Naive thymus-derived CD8-positive, alpha-beta T cell (primary cell): ENCODE measurements at regions not wholly inside any gene's neighbourhood (a gene's known extent, or its start where the extent isn't known, plus 50 kb on each side); places are given as distances from the start of the nearest gene placed in this dataset.

Source experiments
- ATAC-seq, 2 donors: fragments of 150-1000 bp; cut with Tn5 transposase in 1 of 2; sonication (Bioruptor Pico), chemical (Tn5 transposase) in 1 of 2; 1 replicate in 1 of 2; 2 replicates in 1 of 2; pipeline ENCODE4 v1.10.0; 2021; ENCODE audit warnings: mild to moderate bottlenecking in 2 of 2, moderate library complexity in 2 of 2
- POLR2A ChIA-PET: fragments of 350-600 bp; sonication (Branson Sonifier 250); formaldehyde crosslinking; loops from one replicate; lab custom pipeline; 2021; ENCODE audit warnings: antibody characterized with exemption; lab: Charles Lee
- DNase-seq, 10 donors: peaks; one replicate each; pipeline versions ENCODE4 v3.0.0 to v3.0.0-alpha.2; 2020 to 2022
- H3K27ac Mint-ChIP-seq, 10 donors: one replicate each; pipeline ENCODE4 v1.8.0; 2020 to 2022; ENCODE audit warnings: mild to moderate bottlenecking in 10 of 10, mixed read lengths in 10 of 10, moderate library complexity in 4 of 10, inconsistent platforms in 1 of 10
- H3K27me3 Mint-ChIP-seq, 5 donors: one replicate each; pipeline ENCODE4 v1.8.0; 2021 to 2022; ENCODE audit warnings: mixed read lengths in 5 of 5
- H3K36me3 Mint-ChIP-seq, 3 donors: one replicate each; pipeline ENCODE4 v1.8.0; 2020 to 2022; ENCODE audit warnings: mixed read lengths in 3 of 3, mild to moderate bottlenecking in 2 of 3, inconsistent platforms in 1 of 3
- H3K4me1 Mint-ChIP-seq, 4 donors: one replicate each; pipeline ENCODE4 v1.8.0; 2021 to 2022; ENCODE audit warnings: mixed read lengths in 4 of 4
- H3K4me3 Mint-ChIP-seq, 10 donors: one replicate each; pipeline ENCODE4 v1.8.0; 2020 to 2022; ENCODE audit warnings: mild to moderate bottlenecking in 10 of 10, mixed read lengths in 10 of 10, moderate library complexity in 6 of 10, inconsistent platforms in 1 of 10
- H3K9me3 Mint-ChIP-seq, 9 donors: one replicate each; pipeline ENCODE4 v1.8.0; 2020 to 2022; ENCODE audit warnings: mixed read lengths in 9 of 9, mild to moderate bottlenecking in 3 of 9, inconsistent platforms in 1 of 9, moderate library complexity in 1 of 9

DNA sequence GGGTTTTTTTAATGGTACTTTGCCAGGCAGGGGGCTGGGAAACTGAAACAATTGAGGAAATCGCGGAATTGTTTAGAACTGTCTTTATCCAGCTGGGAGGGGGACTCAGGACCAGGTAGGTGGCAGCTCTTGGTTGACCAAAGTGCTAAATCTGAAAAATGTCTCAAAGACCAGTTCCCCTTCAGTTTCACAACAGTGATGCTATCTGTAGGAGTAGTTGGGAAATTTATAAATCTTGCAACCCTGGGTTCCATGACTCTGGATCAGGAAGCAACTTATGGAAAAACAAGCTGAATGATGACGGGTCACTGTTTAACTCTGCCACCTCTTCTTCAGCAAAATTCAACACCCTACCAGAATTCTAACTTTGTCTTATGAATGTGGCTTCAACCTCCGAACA is 99.7 kb downstream of the FAM50B start:
- peaks cover 19 to 53% (median 29%) of the 10 kb centered on the region in 5 donors for H3K27me3 Mint-ChIP-seq
- H3K27ac Mint-ChIP-seq = no peak overlapping the region
- peaks cover 1 to 14% (median 6%) of the 10 kb centered on the region in 3 donors for H3K36me3 Mint-ChIP-seq
- H3K9me3 Mint-ChIP-seq = peaks cover 0 to 34% (median 14%) of the 10 kb centered on the region in 9 donors
- ATAC-seq (no peak), DNase-seq (no peak)
- no peaks in the 10 kb centered on the region for H3K4me1 Mint-ChIP-seq
- POLR2A ChIA-PET = no interaction called here
- H3K4me3 Mint-ChIP-seq = no peak overlapping the region

DNA sequence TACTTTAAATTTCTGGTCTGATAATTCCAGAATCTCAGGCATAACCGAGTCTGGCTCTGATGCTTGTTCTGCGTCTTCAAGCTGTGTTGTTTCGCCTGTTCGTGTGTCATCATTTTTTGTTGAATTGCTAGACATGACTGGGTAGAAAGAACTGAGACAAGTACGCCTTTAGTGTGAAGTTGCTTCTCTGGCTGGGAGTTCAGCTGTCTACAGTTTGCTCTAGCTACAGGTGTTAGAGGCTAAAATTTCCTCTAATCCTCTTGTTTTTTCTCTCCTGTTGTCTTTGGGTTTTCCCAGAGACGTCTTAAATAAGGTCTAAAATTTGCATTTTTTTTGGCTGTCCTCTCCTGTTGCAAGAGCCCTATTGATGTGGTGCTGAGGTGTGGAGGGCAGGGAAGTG is 100.3 kb downstream of the FAM50B start:
- no peak overlapping the region for H3K4me3 Mint-ChIP-seq
- POLR2A ChIA-PET = no interaction called here

DNA sequence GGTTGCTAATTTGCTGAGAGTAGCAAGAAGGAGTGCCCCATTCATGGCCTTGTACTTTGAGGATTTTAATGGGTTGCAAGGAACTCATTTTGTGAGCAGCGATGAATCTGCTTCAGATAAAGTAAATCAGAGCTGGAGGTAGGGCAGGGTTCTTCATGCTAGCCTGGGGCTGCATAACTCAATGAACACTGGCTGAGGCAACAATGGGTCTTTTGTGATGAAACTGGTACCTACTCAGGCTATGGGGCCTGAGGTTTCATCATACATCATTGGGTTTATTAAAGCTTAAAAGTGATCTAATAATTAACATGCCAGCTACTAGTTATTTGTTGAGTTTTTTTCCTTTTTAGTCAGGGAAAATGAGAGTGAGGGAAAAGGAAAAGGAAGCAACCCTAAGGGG is 106.9 kb downstream of the FAM50B start:
- ATAC-seq = no peak
- Mint-ChIP-seq H3K27me3 (peaks cover 13 to 23% (median 19%) of the 10 kb centered on the region in 5 donors), H3K4me3 (no peak overlapping the region), H3K27ac (no peak overlapping the region), H3K9me3 (peaks cover 0 to 50% (median 28%) of the 10 kb centered on the region in 9 donors), H3K4me1 (no peaks in the 10 kb centered on the region), H3K36me3 (peaks cover 6 to 28% (median 8%) of the 10 kb centered on the region in 3 donors)
- POLR2A ChIA-PET = no interaction called here
- no peak for DNase-seq

More for the DNA sequence above, 100.3 kb downstream of the FAM50B start:
- ATAC-seq = no peak
- Mint-ChIP-seq H3K4me1 (no peaks in the 10 kb centered on the region), H3K27me3 (peaks cover 22 to 56% (median 32%) of the 10 kb centered on the region in 5 donors), H3K9me3 (peaks cover 0 to 40% (median 15%) of the 10 kb centered on the region in 9 donors), H3K36me3 (peaks cover 1 to 15% (median 6%) of the 10 kb centered on the region in 3 donors), H3K27ac (no peak overlapping the region)
- no peak for DNase-seq

DNA sequence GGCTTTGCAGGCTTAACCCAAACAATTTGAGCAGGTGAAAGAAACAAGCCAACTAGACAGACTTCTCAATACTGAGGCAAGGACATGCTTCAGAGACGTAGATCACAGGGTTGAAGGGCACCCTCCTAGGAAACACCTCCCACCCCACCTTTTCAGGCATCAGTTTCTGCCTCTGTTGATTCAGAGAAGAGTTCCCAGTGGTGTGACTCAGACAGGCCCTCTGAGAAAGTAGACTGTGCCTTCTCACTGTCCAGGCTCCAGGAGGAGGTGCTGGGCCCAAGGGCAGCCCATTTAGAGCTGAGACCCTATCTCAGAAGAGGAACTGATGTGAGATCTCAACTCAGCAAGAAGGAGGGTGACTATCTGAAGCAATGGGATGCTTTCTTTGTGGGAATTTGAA is 108.1 kb downstream of the FAM50B start:
- Mint-ChIP-seq H3K36me3 (peaks cover 6 to 20% (median 8%) of the 10 kb centered on the region in 3 donors), H3K9me3 (peaks cover 0 to 40% (median 19%) of the 10 kb centered on the region in 9 donors)
- DNase-seq = no peak

DNA sequence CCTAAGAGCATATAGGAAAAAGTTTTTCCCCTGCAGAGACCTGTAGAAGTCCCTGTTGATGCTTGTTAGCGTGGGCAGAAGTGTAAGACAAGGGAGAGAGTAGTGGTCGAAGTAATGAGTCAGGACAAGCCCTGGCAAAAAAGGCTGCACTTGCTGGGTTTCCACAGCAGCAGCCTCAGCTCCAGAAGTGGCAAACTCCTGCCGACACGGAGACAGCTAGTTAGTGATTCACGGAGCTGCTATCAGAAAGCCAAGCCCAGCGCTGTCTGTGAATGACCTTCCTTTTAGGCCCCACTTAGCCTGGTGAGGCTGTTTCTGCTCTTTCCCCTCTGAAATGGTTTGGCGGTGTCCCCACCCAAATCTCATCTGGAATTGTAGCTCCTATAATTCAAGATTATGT is 109.1 kb downstream of the FAM50B start:
- Mint-ChIP-seq H3K9me3 (peaks cover 0 to 32% (median 16%) of the 10 kb centered on the region in 9 donors), H3K27me3 (peaks cover 11 to 21% (median 17%) of the 10 kb centered on the region in 5 donors), H3K4me1 (no peaks in the 10 kb centered on the region), H3K36me3 (peaks cover 3 to 20% (median 8%) of the 10 kb centered on the region in 3 donors), H3K27ac (no peak overlapping the region), H3K4me3 (no peak overlapping the region)
- DNase-seq (no peak), ATAC-seq (no peak)
- POLR2A ChIA-PET = no interaction called here

More for the DNA sequence above, 108.1 kb downstream of the FAM50B start:
- H3K27ac Mint-ChIP-seq = no peak overlapping the region
- POLR2A ChIA-PET = no interaction called here
- peaks cover 11 to 23% (median 19%) of the 10 kb centered on the region in 5 donors for H3K27me3 Mint-ChIP-seq
- H3K4me3 Mint-ChIP-seq = no peak overlapping the region
- no peak for ATAC-seq
- no peaks in the 10 kb centered on the region for H3K4me1 Mint-ChIP-seq

DNA sequence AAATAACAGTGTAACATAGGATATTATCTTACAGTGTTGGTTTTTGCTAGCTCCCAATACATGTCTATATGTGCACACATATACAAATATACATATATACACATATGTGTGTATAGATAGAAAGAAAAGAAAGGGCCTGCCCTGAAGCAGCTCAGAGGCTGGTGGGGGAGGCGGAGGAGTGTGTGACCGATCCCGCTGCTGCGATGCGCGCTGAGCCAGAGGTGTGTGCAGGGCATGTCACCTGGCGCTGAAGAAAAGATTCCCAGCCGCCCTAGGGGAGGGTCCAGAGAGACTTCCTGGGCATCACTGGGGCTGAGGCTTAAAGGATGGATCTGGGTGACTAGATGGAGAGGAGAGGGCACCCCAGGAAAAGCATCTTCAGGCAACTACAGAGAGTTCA is 110.2 kb downstream of the FAM50B start:
- ATAC-seq (no peak), DNase-seq (no peak)
- Mint-ChIP-seq H3K36me3 (peaks cover 0 to 13% (median 6%) of the 10 kb centered on the region in 3 donors), H3K9me3 (peaks cover 0 to 21% (median 13%) of the 10 kb centered on the region in 9 donors), H3K27ac (no peak overlapping the region), H3K4me3 (no peak overlapping the region), H3K27me3 (peaks cover 6 to 21% (median 8%) of the 10 kb centered on the region in 5 donors), H3K4me1 (no peaks in the 10 kb centered on the region)
- POLR2A ChIA-PET = no interaction called here

DNA sequence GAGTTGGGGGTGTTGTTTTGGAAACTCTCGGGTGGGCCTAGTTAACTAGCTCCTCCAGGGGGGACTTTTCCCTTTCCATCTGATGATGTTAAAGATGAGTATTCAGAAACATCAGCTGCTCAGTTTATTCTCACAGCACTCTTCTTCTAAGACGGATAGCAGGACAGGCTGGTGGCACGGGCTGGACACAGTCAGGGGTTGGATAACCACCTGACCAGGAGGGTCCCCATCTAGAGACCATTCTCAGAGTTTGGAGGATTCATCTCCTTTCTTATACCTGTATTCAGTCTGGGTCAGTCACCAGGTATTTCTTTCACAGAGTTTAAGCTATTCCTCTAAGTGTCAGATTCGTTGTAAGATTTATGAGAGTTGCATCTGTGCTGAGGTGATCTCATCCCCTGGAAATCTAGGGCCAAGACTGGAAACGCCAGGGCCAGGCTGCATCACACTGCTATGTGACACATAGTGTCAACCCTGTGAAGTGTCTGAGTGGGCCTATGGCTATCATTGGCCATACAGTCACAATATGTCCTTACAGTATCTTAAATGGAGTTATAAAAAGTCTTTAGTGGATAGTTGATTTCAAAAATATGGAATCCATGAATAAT is 111.7 kb downstream of the FAM50B start:
- ATAC-seq (no peak), DNase-seq (no peak)
- H3K4me1 Mint-ChIP-seq = no peaks in the 10 kb centered on the region
- POLR2A ChIA-PET = no interaction called here
- H3K9me3 Mint-ChIP-seq = peaks cover 0 to 15% (median 10%) of the 10 kb centered on the region in 9 donors
- peaks cover 0 to 13% (median 8%) of the 10 kb centered on the region in 3 donors for H3K36me3 Mint-ChIP-seq
- peaks cover 3 to 17% (median 6%) of the 10 kb centered on the region in 5 donors for H3K27me3 Mint-ChIP-seq
- no peak overlapping the region for H3K4me3 Mint-ChIP-seq
- no peak overlapping the region for H3K27ac Mint-ChIP-seq

DNA sequence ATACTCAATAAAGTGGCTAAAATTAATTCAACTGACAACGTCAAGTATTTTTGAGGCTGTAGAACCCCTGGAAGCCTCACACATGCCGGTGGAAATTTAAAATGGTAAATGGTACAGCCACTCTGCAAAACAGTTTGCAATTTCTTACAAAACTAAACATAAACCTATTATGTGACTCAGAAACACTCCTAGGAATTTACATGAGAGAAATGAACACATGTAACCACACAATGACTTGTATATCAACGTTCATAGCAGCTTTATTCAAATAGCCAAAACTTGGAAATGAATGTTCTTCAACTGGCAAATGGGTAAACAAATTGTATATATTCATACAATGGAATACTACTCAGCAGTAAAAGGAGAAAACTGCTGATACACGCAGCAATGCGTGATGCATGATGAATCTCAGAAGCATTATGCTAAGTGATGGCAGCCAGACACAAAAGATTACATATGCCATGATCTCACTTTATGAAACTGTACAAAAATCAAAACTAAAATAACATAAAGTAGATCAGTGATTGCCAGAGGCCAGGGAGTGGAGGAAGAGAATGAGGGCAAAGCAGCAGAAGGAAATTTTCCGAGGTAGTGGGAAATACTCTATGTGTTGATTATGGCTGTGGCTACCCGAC is 112.5 kb downstream of the FAM50B start:
- DNase-seq (no peak), ATAC-seq (no peak)
- POLR2A ChIA-PET = no interaction called here
- Mint-ChIP-seq H3K9me3 (peaks cover 0 to 14% (median 8%) of the 10 kb centered on the region in 9 donors), H3K4me1 (no peaks in the 10 kb centered on the region), H3K27me3 (peaks cover 0 to 11% (median 4%) of the 10 kb centered on the region in 5 donors), H3K4me3 (no peak overlapping the region), H3K27ac (no peak overlapping the region), H3K36me3 (peaks cover 0 to 13% (median 8%) of the 10 kb centered on the region in 3 donors)

DNA sequence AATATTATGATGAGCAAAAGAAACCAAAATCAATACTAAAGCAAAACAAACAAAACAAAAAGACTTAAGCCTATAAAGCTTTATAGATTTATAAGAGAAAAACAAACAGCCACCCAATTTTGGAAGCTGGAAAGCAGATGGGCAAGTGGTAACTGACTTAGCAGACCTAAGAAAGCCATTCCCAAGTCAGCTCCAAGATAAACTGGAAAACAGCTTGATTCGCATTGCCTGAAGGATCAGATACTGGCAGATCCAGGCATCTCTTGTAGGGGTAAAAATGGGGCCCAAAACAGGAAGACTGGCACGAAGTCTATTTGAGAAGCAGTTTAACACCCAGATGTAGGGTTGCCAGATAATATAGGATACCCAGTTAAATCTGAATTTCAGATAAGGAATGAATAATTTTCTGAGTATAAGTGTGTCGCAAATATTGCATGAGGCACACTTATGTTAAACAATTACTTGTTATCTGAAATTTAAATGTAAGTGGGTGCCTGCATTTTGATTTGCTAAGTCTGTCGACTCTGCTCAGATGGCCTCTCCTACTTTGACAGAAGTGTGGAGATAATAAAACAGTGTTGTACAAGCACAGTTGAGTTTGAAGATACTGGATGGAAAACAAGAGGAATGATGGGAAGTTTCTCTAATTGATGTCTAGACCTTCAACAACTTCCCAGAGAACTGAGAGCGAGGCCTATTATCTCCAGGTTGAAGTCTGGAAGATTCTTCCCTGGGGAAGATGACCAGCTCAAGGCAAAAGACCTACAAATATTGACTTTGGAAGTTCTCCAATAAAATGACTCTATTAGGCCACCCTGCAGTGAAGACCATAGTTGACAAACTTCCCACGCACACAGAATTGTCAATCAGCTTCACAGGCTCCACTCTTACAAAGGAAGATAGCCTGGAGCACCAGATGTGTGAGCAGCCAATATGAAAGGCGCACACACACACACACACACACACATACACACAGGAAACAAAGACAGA is 113.4 kb downstream of the FAM50B start:
- Mint-ChIP-seq H3K36me3 (peaks cover 0 to 12% (median 8%) of the 10 kb centered on the region in 3 donors), H3K27me3 (peaks cover 0 to 11% (median 4%) of the 10 kb centered on the region in 5 donors), H3K9me3 (peaks cover 0 to 12% (median 6%) of the 10 kb centered on the region in 9 donors), H3K27ac (peak overlapping the region in 1 of 10 donors; percentile 24), H3K4me3 (no peak overlapping the region), H3K4me1 (peaks cover 0 to under 1% (median 0%) of the 10 kb centered on the region in 4 donors)
- POLR2A ChIA-PET = no interaction called here
- ATAC-seq (no peak), DNase-seq (no peak)

DNA sequence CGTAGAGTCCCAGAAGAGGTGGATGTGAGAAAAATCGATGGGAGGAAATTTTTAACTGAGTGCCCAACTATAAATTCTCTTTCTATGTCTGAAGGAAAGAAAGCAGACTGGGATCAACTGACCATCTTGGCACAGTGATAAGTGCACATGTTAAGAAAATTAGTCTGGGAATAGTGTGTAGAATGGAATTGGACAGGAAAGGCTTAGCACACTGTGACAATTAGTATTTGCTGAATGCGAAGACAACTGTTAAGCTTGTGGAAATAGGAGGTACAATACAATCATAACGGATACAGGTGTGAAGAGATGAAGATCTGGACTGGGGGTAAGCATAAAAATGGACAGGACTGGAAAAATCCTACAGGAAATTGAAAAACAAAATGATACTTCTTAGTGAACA is 114.3 kb downstream of the FAM50B start:
- H3K36me3 Mint-ChIP-seq = peaks cover 0 to 7% (median 5%) of the 10 kb centered on the region in 3 donors
- ATAC-seq = no peak
- H3K9me3 Mint-ChIP-seq = peaks cover 0 to 5% (median 0%) of the 10 kb centered on the region in 9 donors

DNA sequence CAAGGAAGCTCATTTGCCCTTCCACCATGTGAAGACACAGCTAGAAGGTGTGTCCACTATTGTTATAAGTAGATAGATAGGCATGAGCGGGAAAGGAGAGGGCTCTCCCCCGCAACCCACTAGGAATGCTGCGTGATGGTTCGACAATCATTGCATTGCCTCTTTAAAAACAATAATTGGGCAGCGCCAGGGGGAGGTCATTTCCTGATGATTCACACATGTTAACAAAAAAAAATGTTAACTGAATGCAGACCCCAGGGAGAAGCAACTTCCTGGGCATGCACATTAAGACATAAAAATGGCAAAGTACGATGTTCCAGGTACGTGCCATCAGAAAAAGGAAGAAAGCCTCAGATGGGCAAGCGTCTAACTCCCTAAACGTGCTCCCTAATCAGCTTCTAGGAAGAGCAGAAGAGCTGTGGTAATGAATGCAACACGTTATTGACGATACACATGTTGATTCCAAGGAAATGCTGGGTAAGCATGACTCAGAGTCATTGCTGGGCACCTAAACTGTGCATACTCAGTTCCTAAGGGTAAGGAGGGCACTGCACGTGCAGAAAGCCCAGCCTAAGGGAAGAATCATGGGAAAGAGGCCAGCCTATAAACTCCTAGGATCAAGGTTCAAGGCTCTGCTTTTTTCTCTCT is 113.7 kb downstream of the FAM217A start:
- H3K9me3 Mint-ChIP-seq = no peaks in the 10 kb centered on the region
- H3K4me1 Mint-ChIP-seq = peaks cover 0 to 1% (median 0%) of the 10 kb centered on the region in 4 donors
- no peak overlapping the region for H3K4me3 Mint-ChIP-seq
- H3K27ac Mint-ChIP-seq = no peak overlapping the region
- H3K27me3 Mint-ChIP-seq = peaks cover 0 to 11% (median 0%) of the 10 kb centered on the region in 5 donors
- peaks cover 0 to 7% (median 5%) of the 10 kb centered on the region in 3 donors for H3K36me3 Mint-ChIP-seq
- ATAC-seq = no peak
- no peak for DNase-seq
- POLR2A ChIA-PET = no interaction called here

More for the DNA sequence above, 114.3 kb downstream of the FAM50B start:
- peaks cover 0 to 1% (median 0%) of the 10 kb centered on the region in 4 donors for H3K4me1 Mint-ChIP-seq
- no peak overlapping the region for H3K4me3 Mint-ChIP-seq
- DNase-seq = no peak
- no peak overlapping the region for H3K27ac Mint-ChIP-seq
- POLR2A ChIA-PET = no interaction called here
- peaks cover 0 to 7% (median 0%) of the 10 kb centered on the region in 5 donors for H3K27me3 Mint-ChIP-seq

DNA sequence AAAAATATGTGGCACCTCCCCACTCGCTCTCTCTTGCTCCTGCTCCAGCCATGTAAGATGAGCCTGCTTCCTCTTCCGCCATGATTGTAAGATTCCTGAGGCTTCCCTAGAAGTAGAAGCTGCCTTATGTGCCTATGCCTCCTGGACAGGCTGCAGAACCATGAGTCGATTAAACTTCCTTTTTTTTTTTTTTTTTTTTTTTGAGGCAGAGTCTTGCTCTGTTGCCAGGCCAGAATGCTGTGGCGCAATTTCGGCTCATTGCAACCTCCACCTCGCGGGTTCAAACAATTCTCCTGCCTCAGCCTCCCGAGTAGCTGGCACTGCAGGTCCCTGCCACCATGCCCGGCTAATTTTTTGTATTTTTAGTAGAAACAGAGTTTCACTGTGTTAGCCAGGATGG is 112.5 kb downstream of the FAM217A start:
- Mint-ChIP-seq H3K9me3 (no peaks in the 10 kb centered on the region), H3K4me1 (peaks cover 0 to 1% (median 0%) of the 10 kb centered on the region in 4 donors), H3K36me3 (peaks cover 0 to 7% (median 5%) of the 10 kb centered on the region in 3 donors), H3K27me3 (peaks cover 0 to 8% (median 2%) of the 10 kb centered on the region in 5 donors), H3K4me3 (no peak overlapping the region), H3K27ac (no peak overlapping the region)
- ATAC-seq (no peak), DNase-seq (no peak)
- POLR2A ChIA-PET = interaction anchor here (0.7 kb wide), 1 partner anchor 617 kb away, joined by 7 read pairs; no protein-coding TSS in a partner anchor
